T-cell (primary cell): ENCODE measurements at regions not wholly inside any gene's neighbourhood (a gene's known extent, or its start where the extent isn't known, plus 50 kb on each side); places are given as distances from the start of the nearest gene placed in this dataset.
"Not testable (repeated sequence)": the region's sequence is repeated elsewhere in the genome, so short reads cannot be mapped to it uniquely, and the experiment has no call there.

Experiments used
- ATAC-seq, 4 experiments: fragments of 200-7000 bp in 3 of 4; fragments of 150-1000 bp in 1 of 4; cut with Tn5 transposase; replicated peaks in 1 of 4; 1 replicate in 3 of 4; 2 replicates in 1 of 4; pipeline ENCODE4 v1.10.0; 2021; ENCODE audit warnings: moderate library complexity in 3 of 4, mild to moderate bottlenecking in 2 of 4, moderate number of reproducible peaks in 1 of 4
- CTCF ChIA-PET, 2 donors: fragments of 300-600 bp; sonication (Branson Sonifier 250); formaldehyde crosslinking; loops; one replicate each; lab custom pipeline; 2022; ENCODE audit warnings: antibody characterized with exemption in 2 of 2; lab: Charles Lee
- POLR2A ChIA-PET, 2 donors: fragments of 300-600 bp; sonication (Branson Sonifier 250); formaldehyde crosslinking; loops; one replicate each; lab custom pipeline; 2022; ENCODE audit warnings: antibody characterized with exemption in 2 of 2; lab: Charles Lee
- DNase-seq, 35 experiments: peaks; one replicate each; pipeline versions ENCODE4 v3.0.0 to v3.0.0-alpha.2; 2013 to 2023
- H3K27ac ChIP-seq: one replicate; pipeline ENCODE4 v1.5.1; 2013; ENCODE audit warnings: low read length
- H3K27me3 ChIP-seq, 2 experiments: replicated peaks in 1 of 2; 1 replicate in 1 of 2; 2 replicates in 1 of 2; pipeline versions ENCODE4 v1.6.1 to v1.7.0; 2013; ENCODE audit warnings: low read length in 1 of 2, mixed read lengths in 1 of 2; ENCODE audit not compliant: control insufficient read depth in 2 of 2, insufficient read depth in 2 of 2; ENCODE audit errors: extremely low read depth in 1 of 2
- H3K36me3 ChIP-seq, 2 donors: 1 replicate in 1 of 2; 2 replicates in 1 of 2; pipeline versions ENCODE4 v1.6.1 to v1.7.0; 2013; ENCODE audit warnings: low read length in 1 of 2; ENCODE audit not compliant: control insufficient read depth in 2 of 2, insufficient read depth in 1 of 2; ENCODE audit errors: extremely low read depth in 1 of 2
- H3K4me1 ChIP-seq, 2 experiments: 1 replicate in 1 of 2; 2 replicates in 1 of 2; pipeline versions ENCODE4 v1.6.1 to v1.7.0; 2013; ENCODE audit warnings: low read length in 2 of 2, mixed read lengths in 1 of 2; ENCODE audit not compliant: insufficient read depth in 2 of 2, control insufficient read depth in 1 of 2; ENCODE audit errors: extremely low read depth in 1 of 2
- H3K4me3 ChIP-seq, 2 donors: 1 replicate in 1 of 2; 2 replicates in 1 of 2; pipeline versions ENCODE4 v1.5.1 to v1.7.0; 2013; ENCODE audit warnings: mild to moderate bottlenecking in 2 of 2, low read length in 1 of 2, moderate library complexity in 1 of 2; ENCODE audit not compliant: control insufficient read depth in 1 of 2; ENCODE audit errors: extremely low read depth in 1 of 2
- H3K9me3 ChIP-seq: 2 replicates; pipeline ENCODE4 v1.7.0; 2013
- H3K27ac Mint-ChIP-seq, 2 donors: one replicate each; pipeline ENCODE4 v1.8.0; 2020 to 2021; ENCODE audit warnings: mild to moderate bottlenecking in 2 of 2, mixed read lengths in 2 of 2
- H3K27me3 Mint-ChIP-seq, 2 donors: one replicate each; pipeline ENCODE4 v1.8.0; 2021 to 2022; ENCODE audit warnings: mixed read lengths in 2 of 2
- H3K36me3 Mint-ChIP-seq: one replicate; pipeline ENCODE4 v1.8.0; 2021; ENCODE audit warnings: mixed read lengths
- H3K4me1 Mint-ChIP-seq, 3 donors: one replicate each; pipeline ENCODE4 v1.8.0; 2020 to 2022; ENCODE audit warnings: mixed read lengths in 3 of 3, mild to moderate bottlenecking in 1 of 3
- H3K4me3 Mint-ChIP-seq, 3 donors: one replicate each; pipeline ENCODE4 v1.8.0; 2020 to 2022; ENCODE audit warnings: mild to moderate bottlenecking in 3 of 3, mixed read lengths in 3 of 3, moderate library complexity in 3 of 3
- H3K9me3 Mint-ChIP-seq, 3 donors: one replicate each; pipeline ENCODE4 v1.8.0; 2020 to 2022; ENCODE audit warnings: mixed read lengths in 3 of 3
- WGBS: methylation state at CpG from one replicate; pipeline ENCODE4 v1.1.5; 2013; ENCODE audit warnings: missing lambda C conversion rate; ENCODE audit not compliant: insufficient coverage; 5-methylcytosine and 5-hydroxymethylcytosine counted together

- Mint-ChIP-seq H3K9me3 (no peaks in the 10 kb centered on the region), H3K36me3 (no peaks in the 10 kb centered on the region), H3K27me3 (peaks cover 3 to 9% of the 10 kb centered on the region in 2 donors), H3K27ac (no peak overlapping the region), H3K4me3 (no peak overlapping the region), H3K4me1 (no peaks in the 10 kb centered on the region)
- CTCF ChIA-PET = no interaction called here
- DNase-seq (no peak), ATAC-seq (no peak)
- POLR2A ChIA-PET = interaction anchor here in 1 of 2 donors (0.6 kb wide), 1 partner anchor 1605 kb away, joined by 3 read pairs; no protein-coding TSS in a partner anchor
- Histone ChIP-seq H3K4me1 (no peaks in the 10 kb centered on the region), H3K27ac (no peak overlapping the region), H3K36me3 (no peaks in the 10 kb centered on the region), H3K9me3 (no peaks in the 10 kb centered on the region), H3K27me3 (no peaks in the 10 kb centered on the region), H3K4me3 (no peak overlapping the region)
- 86% methylated on average over 2 of the region's 10 CpGs for WGBS
Observed at GRCh38 chr5:82537687-82538306, 259.6 kb upstream of the RPS23 start.

GRCh38 chr5:82534986-82535385, 256.8 kb upstream of the RPS23 start:
- CTCF ChIA-PET = no interaction called here
- no peak for DNase-seq
- H3K36me3 Mint-ChIP-seq = no peaks in the 10 kb centered on the region

GRCh38 chr5:82532075-82532474, 253.9 kb upstream of the RPS23 start:
- H3K27me3 ChIP-seq, H3K36me3 Mint-ChIP-seq, H3K4me1 Mint-ChIP-seq, H3K9me3 ChIP-seq, H3K9me3 Mint-ChIP-seq, POLR2A ChIA-PET, H3K27ac ChIP-seq, ATAC-seq, H3K4me3 ChIP-seq, H3K27ac Mint-ChIP-seq, H3K4me1 ChIP-seq, H3K27me3 Mint-ChIP-seq, H3K4me3 Mint-ChIP-seq, H3K36me3 ChIP-seq, DNase-seq, CTCF ChIA-PET: not testable (repeated sequence)
- WGBS = 60% methylated on average over 1 of the region's 2 CpGs

More at GRCh38 chr5:82534986-82535385, 256.8 kb upstream of the RPS23 start:
- Mint-ChIP-seq H3K4me1 (no peaks in the 10 kb centered on the region), H3K9me3 (peaks cover 0 to 4% (median 0%) of the 10 kb centered on the region in 3 donors), H3K4me3 (no peak overlapping the region), H3K27me3 (peaks cover 3 to 9% of the 10 kb centered on the region in 2 donors), H3K27ac (no peak overlapping the region)
- Histone ChIP-seq H3K4me3 (no peak overlapping the region), H3K36me3 (no peaks in the 10 kb centered on the region), H3K27ac (no peak overlapping the region), H3K4me1 (no peaks in the 10 kb centered on the region), H3K27me3 (no peaks in the 10 kb centered on the region), H3K9me3 (no peaks in the 10 kb centered on the region)
- POLR2A ChIA-PET = no interaction called here
- no CpG with 5 or more reads among the region's 1 CpG for WGBS
- ATAC-seq = no peak

GRCh38 chr5:82526540-82526939, 248.4 kb upstream of the RPS23 start:
- no CpG with 5 or more reads among the region's 2 CpGs for WGBS
- peaks cover 0 to 4% (median 0%) of the 10 kb centered on the region in 3 donors for H3K9me3 Mint-ChIP-seq

GRCh38 chr5:82525626-82526025, 247.5 kb upstream of the RPS23 start:
- no peaks in the 10 kb centered on the region for H3K36me3 Mint-ChIP-seq
- no peaks in the 10 kb centered on the region for H3K27me3 ChIP-seq
- no peak overlapping the region for H3K27ac ChIP-seq
- H3K4me1 Mint-ChIP-seq = no peaks in the 10 kb centered on the region
- ChIA-PET CTCF (no interaction called here), POLR2A (no interaction called here)
- no peak for DNase-seq
- no peaks in the 10 kb centered on the region for H3K27me3 Mint-ChIP-seq
- no peaks in the 10 kb centered on the region for H3K9me3 Mint-ChIP-seq
- H3K4me1 ChIP-seq = no peaks in the 10 kb centered on the region
- no peaks in the 10 kb centered on the region for H3K36me3 ChIP-seq
- H3K4me3 ChIP-seq = no peak overlapping the region
- H3K9me3 ChIP-seq = no peaks in the 10 kb centered on the region
- 100% methylated on average over 1 of the region's 3 CpGs for WGBS
- H3K27ac Mint-ChIP-seq = no peak overlapping the region
- no peak for ATAC-seq
- H3K4me3 Mint-ChIP-seq = no peak overlapping the region

More at GRCh38 chr5:82526540-82526939, 248.4 kb upstream of the RPS23 start:
- Mint-ChIP-seq H3K36me3 (no peaks in the 10 kb centered on the region), H3K4me1 (no peaks in the 10 kb centered on the region), H3K27me3 (no peaks in the 10 kb centered on the region), H3K27ac (no peak overlapping the region), H3K4me3 (no peak overlapping the region)
- Histone ChIP-seq H3K36me3 (no peaks in the 10 kb centered on the region), H3K4me1 (no peaks in the 10 kb centered on the region), H3K4me3 (no peak overlapping the region), H3K27ac (no peak overlapping the region), H3K27me3 (no peaks in the 10 kb centered on the region), H3K9me3 (no peaks in the 10 kb centered on the region)
- CTCF ChIA-PET = no interaction called here
- DNase-seq (no peak), ATAC-seq (no peak)
- POLR2A ChIA-PET = no interaction called here

GRCh38 chr5:82523633-82524032, 245.5 kb upstream of the RPS23 start:
- Mint-ChIP-seq H3K27me3 (peaks cover 0 to 3% of the 10 kb centered on the region in 2 donors), H3K9me3 (no peaks in the 10 kb centered on the region), H3K4me3 (no peak overlapping the region), H3K36me3 (no peaks in the 10 kb centered on the region), H3K27ac (no peak overlapping the region), H3K4me1 (no peaks in the 10 kb centered on the region)
- ATAC-seq (no peak), DNase-seq (no peak)
- 90% methylated on average over 1 of the region's 2 CpGs for WGBS
- Histone ChIP-seq H3K4me3 (no peak overlapping the region), H3K9me3 (no peaks in the 10 kb centered on the region), H3K27ac (no peak overlapping the region), H3K27me3 (no peaks in the 10 kb centered on the region), H3K36me3 (no peaks in the 10 kb centered on the region), H3K4me1 (no peaks in the 10 kb centered on the region)
- ChIA-PET POLR2A (no interaction called here), CTCF (no interaction called here)

GRCh38 chr5:82522897-82523296, 244.7 kb upstream of the RPS23 start:
- DNase-seq = no peak
- H3K4me1 Mint-ChIP-seq = no peaks in the 10 kb centered on the region
- H3K27ac ChIP-seq = no peak overlapping the region
- no peaks in the 10 kb centered on the region for H3K4me1 ChIP-seq
- H3K9me3 ChIP-seq = no peaks in the 10 kb centered on the region
- no peaks in the 10 kb centered on the region for H3K36me3 Mint-ChIP-seq
- peaks cover 0 to 3% of the 10 kb centered on the region in 2 donors for H3K27me3 Mint-ChIP-seq
- no peak for ATAC-seq
- H3K27ac Mint-ChIP-seq = no peak overlapping the region
- ChIA-PET POLR2A (no interaction called here), CTCF (no interaction called here)
- no peak overlapping the region for H3K4me3 ChIP-seq
- H3K27me3 ChIP-seq = no peaks in the 10 kb centered on the region
- WGBS = 66% methylated on average over 4 of the region's 7 CpGs
- H3K4me3 Mint-ChIP-seq = no peak overlapping the region
- H3K9me3 Mint-ChIP-seq = no peaks in the 10 kb centered on the region
- H3K36me3 ChIP-seq = no peaks in the 10 kb centered on the region
